NT2/D1 (cell line): ENCODE measurements at regions not wholly inside any gene's neighbourhood (a gene's known extent, or its start where the extent isn't known, plus 50 kb on each side); places are given as distances from the start of the nearest gene placed in this dataset.

ENCODE experiments used
- SUZ12 ChIP-seq: IDR thresholded peaks from 2 replicates; pipeline ENCODE4 v1.6.1; 2011; ENCODE audit not compliant: insufficient read length, insufficient read depth; ENCODE audit errors: extremely low read depth
- YY1 ChIP-seq: IDR thresholded peaks from 2 replicates; pipeline ENCODE4 v1.6.1; 2011; ENCODE audit not compliant: insufficient read length, insufficient read depth
- ZNF274 ChIP-seq: IDR thresholded peaks from 2 replicates; pipeline ENCODE4 v1.6.1; 2011; ENCODE audit warnings: mild to moderate bottlenecking, low read depth, low read length

DNA sequence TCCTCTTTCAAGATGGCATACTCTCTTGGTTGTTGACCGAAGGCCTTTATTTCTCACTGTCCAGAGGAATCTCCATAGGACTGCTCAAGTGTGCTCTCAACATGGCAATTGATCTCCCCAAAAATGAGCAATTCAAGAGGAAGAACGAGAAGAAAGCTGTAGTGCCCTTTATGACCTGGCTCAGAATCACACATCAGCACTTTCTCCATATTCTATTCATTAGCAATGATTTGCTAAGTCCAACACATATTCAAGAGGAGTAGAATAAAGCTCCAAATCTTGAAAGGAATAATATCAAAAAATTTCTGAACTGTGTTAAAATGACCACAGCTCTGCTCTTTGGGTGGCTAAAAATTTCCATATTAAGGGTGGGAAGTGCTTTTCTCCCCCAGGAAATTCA, 151.6 kb upstream of the SYNPR start:
- no peak for TF ChIP-seq SUZ12
- TF ChIP-seq ZNF274: no peak
- no peak for TF ChIP-seq YY1
